Iris pigment epithelial cell (primary cell): ENCODE measurements at regions not wholly inside any gene's neighbourhood (a gene's known extent, or its start where the extent isn't known, plus 50 kb on each side); places are given as distances from the start of the nearest gene placed in this dataset.
A peak's percentile ranks its signal among the peaks of the same experiment; 100 is the strongest.

Source experiments
- DNase-seq: peaks from one replicate; pipeline ENCODE4 v3.0.0-alpha.2; 2011; ENCODE audit warnings: low read depth

DNA sequence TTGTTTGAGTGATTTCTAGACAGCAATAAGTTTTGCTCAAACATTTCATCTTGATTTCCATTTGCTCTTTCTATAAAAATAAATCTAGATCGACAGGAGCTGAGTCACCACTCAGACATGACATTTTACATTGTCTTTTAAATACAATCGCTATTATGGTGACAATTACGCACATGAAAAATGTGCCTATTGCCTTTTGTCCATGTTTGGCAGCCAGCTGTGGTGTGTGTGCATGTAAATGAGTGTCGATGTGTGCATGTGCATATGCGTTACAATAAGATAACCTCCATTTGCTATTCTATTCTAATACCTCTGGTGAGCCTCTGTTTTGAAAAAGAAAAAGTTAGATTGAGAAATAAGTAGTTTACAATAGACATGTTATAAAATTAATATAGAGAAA, 89.7 kb upstream of the GRM7 start:
- no peak for DNase-seq

DNA sequence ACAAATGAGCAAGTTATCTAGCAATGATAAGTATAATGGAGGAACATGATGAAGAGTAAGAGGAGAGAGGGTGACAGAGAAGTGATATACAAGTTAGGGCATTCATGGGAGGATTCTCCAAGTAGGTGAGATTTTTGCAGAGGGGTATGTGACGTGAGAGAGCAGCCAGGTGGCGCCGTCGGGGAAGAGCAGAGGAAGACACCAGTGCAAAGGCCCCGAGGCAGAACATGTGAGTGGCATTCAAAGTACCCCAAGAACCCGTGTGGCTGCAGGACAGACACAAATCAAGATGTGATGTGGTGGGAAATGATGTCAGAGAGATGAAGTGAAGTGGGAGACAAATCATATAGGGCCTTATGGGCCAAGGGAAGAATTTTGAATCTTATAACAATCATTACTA, 81.8 kb upstream of the GRM7 start:
- DNase-seq: no peak

DNA sequence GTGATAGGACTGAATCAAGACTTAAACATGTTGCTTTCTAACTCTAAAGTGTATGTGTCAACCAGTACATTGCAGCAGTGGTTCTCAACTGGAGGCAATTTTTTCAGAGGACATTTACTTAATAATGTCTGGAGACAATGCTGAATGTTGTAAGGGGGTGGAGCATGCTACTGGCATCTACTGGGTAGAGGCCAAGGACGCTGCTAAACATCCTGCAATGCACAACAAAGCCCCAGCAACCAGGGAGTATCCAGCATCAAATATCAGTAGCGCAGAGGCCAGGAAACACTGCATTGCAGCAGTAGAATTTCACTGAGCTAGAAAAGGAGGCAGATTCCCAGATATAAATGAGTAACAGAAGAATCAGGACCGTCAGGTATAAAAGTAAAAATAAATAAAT, 79.8 kb upstream of the GRM7 start:
- no peak for DNase-seq

DNA sequence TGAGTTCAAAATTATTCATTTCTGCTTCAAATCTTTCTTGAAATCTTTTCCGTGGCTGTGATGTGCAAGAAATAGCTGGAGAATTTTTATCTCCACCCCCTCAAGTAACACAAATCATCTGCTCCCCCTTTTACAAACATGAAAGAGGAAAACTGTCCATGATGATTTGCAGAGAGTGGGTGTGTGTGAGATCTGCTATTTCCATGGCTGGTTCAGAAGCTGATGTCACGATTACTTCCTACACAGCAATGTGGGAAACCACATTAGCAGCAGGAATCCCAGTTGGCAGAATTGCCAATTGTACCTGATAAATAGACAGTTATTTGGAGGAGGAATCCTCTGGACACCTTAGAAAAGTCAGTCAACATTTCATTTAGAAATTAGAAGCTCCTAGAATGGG, 75.2 kb upstream of the GRM7 start:
- DNase-seq: no peak

DNA sequence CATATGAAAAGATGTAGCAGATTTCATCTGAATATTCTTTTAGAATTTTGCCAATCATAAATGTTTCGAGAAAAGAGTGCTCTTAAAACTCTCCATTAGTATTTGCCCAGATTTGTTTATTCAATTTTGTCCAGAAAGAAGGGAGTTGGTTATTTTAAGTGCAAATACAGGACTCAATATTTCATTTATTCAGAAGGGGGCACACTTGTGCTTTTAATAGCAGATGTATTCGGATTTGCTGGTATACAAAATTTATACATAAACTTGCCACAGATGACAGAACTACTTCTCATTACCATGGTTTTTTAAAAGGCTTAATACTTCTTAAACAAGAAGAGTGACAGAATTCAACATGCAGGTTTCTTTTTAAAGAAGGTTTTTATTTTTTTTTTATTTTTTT, 69.8 kb upstream of the GRM7 start:
- DNase-seq: no peak

DNA sequence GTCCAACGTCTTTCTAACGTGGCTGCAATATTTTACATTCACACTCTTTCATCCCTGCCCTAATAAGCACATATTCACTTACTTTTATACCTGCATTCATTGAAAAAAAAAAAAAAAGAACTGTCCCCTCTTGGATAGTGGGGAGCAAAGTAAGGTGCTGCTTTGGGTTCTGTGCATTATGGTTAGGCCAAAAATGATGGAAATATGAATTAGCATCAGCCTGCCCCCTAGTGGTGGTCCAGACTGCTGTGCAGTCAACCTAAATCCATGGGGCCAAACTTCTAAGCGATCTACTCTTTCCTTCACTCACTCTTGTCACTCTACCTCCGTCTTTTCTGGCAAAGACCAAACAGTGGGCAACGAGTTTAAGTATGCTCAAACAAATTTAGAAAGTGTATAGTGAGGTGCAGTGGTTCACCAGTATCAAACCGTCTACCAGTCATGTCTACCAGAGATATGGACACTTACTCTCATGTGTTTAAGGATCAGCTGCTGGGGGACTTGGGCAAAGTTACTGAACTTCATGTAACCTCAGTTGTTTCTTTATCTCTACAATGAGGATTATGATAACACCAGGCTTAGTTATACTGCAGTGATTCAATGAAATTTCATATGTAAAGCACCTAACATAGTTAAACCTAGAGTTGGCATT, 61.5 kb upstream of the GRM7 start:
- no peak for DNase-seq

DNA sequence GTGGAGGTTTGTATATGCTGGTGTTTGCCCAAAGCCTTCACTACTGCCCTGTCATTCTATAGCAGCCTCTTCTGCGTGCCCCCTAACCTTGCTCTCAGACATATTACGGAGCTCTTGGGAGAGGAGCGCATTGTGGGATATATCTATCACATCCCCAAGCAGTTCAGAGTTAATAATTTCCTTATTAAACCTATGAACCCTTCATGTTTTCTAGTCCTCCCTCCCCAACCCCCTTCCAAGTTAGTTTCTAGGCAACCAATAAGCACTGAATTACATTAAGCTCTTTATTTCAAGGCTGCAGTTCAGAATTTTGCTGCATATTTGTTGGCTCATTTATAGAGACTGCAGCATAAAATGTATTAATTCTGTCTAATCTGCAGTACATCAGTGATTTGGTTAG, 57.3 kb upstream of the GRM7 start:
- no peak for DNase-seq

- DNase-seq: peak; percentile 8
These were observed 55.7 kb upstream of the GRM7 start for GRCh38 chr3:6805236-6805635.

- no peak for DNase-seq
These were observed 53.9 kb upstream of the GRM7 start for GRCh38 chr3:6806991-6807390.

GRCh38 chr3:6807967-6808588, 52.8 kb upstream of the GRM7 start:
- DNase-seq: peak; percentile 6

- no peak for DNase-seq
These were observed 51.6 kb upstream of the GRM7 start for GRCh38 chr3:6809349-6809748.
